ENCODE measurements at regions not wholly inside any gene's neighbourhood (a gene's known extent, or its start where the extent isn't known, plus 50 kb on each side); places are given as distances from the start of the nearest gene placed in this dataset.

- H3K4me1 Mint-ChIP-seq: peaks cover 24% of the 10 kb centered on the region
- H3K27ac Mint-ChIP-seq: peak overlapping the region; percentile 95 to 100 (median 98)
- H3K4me3 Mint-ChIP-seq: peak overlapping the region; percentile 17 to 62 (median 49)
- H3K27me3 Mint-ChIP-seq (ENCODE audit: low read depth): peaks cover 5% of the 10 kb centered on the region
- peaks cover 11% of the 10 kb centered on the region for H3K9me3 Mint-ChIP-seq
- H3K36me3 Mint-ChIP-seq (ENCODE audit: low read depth): no peaks in the 10 kb centered on the region
- TF ChIP-seq, protein P1, sequence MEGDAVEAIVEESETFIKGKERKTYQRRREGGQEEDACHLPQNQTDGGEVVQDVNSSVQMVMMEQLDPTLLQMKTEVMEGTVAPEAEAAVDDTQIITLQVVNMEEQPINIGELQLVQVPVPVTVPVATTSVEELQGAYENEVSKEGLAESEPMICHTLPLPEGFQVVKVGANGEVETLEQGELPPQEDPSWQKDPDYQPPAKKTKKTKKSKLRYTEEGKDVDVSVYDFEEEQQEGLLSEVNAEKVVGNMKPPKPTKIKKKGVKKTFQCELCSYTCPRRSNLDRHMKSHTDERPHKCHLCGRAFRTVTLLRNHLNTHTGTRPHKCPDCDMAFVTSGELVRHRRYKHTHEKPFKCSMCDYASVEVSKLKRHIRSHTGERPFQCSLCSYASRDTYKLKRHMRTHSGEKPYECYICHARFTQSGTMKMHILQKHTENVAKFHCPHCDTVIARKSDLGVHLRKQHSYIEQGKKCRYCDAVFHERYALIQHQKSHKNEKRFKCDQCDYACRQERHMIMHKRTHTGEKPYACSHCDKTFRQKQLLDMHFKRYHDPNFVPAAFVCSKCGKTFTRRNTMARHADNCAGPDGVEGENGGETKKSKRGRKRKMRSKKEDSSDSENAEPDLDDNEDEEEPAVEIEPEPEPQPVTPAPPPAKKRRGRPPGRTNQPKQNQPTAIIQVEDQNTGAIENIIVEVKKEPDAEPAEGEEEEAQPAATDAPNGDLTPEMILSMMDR (IDR thresholded peaks at IDR 0.05; ENCODE audit: unreplicated experiment in 3 of 3): no peak
Observed at GRCh38 chr10:29849126-29849833, 210.1 kb downstream of the JCAD start.

DNA sequence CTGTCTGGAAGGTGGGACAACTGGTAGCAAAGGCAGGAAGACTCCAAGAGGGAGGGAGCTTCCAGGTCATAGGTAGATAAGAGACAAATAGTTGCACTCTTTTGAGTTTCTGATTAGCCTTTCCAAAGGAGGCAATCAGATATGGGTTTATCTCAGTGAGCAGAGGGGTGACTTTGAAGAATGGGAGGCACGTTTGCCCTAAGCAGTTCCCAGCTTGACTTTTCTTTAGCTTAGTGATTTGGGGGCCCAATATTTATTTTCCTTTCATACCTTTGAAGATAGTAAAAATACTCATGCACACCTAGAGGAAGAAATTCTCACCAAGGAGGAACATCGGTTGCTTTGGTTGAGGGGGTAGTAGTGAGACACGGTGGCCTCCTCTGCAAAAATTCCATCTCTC, 212.1 kb upstream of the SVIL start:
- Mint-ChIP-seq H3K27me3 (ENCODE audit: low read depth) (peaks cover 6% of the 10 kb centered on the region), H3K27ac (peak overlapping the region in 1 of 3 experiments; percentile 36), H3K36me3 (ENCODE audit: low read depth) (no peaks in the 10 kb centered on the region), H3K9me3 (peaks cover 11% of the 10 kb centered on the region), H3K4me1 (peaks cover 33% of the 10 kb centered on the region), H3K4me3 (no peak overlapping the region)
- TF ChIP-seq, protein P1 (IDR thresholded peaks at IDR 0.05; ENCODE audit: unreplicated experiment in 3 of 3): no peak

- Mint-ChIP-seq H3K36me3 (ENCODE audit: low read depth) (no peaks in the 10 kb centered on the region), H3K27me3 (ENCODE audit: low read depth) (peaks cover 10% of the 10 kb centered on the region), H3K4me1 (peaks cover 48% of the 10 kb centered on the region), H3K27ac (peak overlapping the region in 1 of 3 experiments; percentile 5), H3K4me3 (no peak overlapping the region), H3K9me3 (peaks cover 11% of the 10 kb centered on the region)
- TF ChIP-seq, protein P1 (IDR thresholded peaks at IDR 0.05; ENCODE audit: unreplicated experiment in 3 of 3): no peak
Observed at GRCh38 chr10:29845166-29845565, 210.4 kb upstream of the SVIL start.

DNA sequence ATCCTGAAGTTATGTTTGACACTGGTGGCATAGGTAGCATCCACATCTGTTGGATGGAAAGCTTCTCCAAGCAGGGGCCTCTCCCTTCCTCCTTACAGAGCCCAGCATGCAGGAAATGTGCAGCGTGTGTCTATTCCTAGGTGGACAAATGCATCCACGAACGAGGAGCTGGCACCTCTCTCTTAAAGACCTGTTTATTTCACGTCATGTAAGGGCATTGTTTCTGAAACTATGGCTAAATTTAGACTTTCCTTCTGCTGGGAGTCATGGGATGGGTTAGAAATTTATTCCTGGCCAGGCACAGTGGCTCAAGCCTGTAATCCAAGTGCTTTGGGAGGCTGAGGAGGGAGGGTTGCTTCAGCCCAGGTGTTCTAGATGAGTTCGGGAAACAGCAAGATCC, 208.4 kb upstream of the SVIL start:
- H3K27me3 Mint-ChIP-seq (ENCODE audit: low read depth): peaks cover 9% of the 10 kb centered on the region
- H3K9me3 Mint-ChIP-seq: peaks cover 5% of the 10 kb centered on the region
- H3K36me3 Mint-ChIP-seq (ENCODE audit: low read depth): no peaks in the 10 kb centered on the region
- H3K27ac Mint-ChIP-seq: peak overlapping the region in 2 of 3 experiments; percentile 38 to 46
- TF ChIP-seq, protein P1 (IDR thresholded peaks at IDR 0.05; ENCODE audit: unreplicated experiment in 3 of 3): no peak
- no peak overlapping the region for H3K4me3 Mint-ChIP-seq
- peaks cover 44% of the 10 kb centered on the region for H3K4me1 Mint-ChIP-seq

- H3K27ac Mint-ChIP-seq: peak overlapping the region; percentile 48 to 71 (median 56)
- H3K27me3 Mint-ChIP-seq (ENCODE audit: low read depth): peaks cover 9% of the 10 kb centered on the region
- H3K9me3 Mint-ChIP-seq: peaks cover 5% of the 10 kb centered on the region
- no peaks in the 10 kb centered on the region for H3K36me3 Mint-ChIP-seq (ENCODE audit: low read depth)
- peak overlapping the region in 1 of 3 experiments; percentile 15 for H3K4me3 Mint-ChIP-seq
- peaks cover 44% of the 10 kb centered on the region for H3K4me1 Mint-ChIP-seq
- TF ChIP-seq, protein P1 (IDR thresholded peaks at IDR 0.05; ENCODE audit: unreplicated experiment in 3 of 3): no peak
Observed at GRCh38 chr10:29841724-29842649, 207.2 kb upstream of the SVIL start.

Measured in nephron (organoid).